PFSK-1 (cell line): ENCODE measurements at regions not wholly inside any gene's neighbourhood (a gene's known extent, or its start where the extent isn't known, plus 50 kb on each side); places are given as distances from the start of the nearest gene placed in this dataset.

Source experiments
- FOXP2 ChIP-seq: optimal IDR thresholded peaks from 2 replicates; pipeline ENCODE3; 2011; ENCODE audit warnings: borderline replicate concordance, control low read depth, inconsistent platforms; ENCODE audit not compliant: insufficient read depth; ENCODE audit errors: extremely low read length, extremely low read depth
- POLR2AphosphoS5 ChIP-seq: IDR thresholded peaks from 2 replicates; pipeline ENCODE4 v1.6.1; 2012; ENCODE audit warnings: low read depth, mild to moderate bottlenecking, control low read depth, low read length, moderate library complexity
- SIN3A ChIP-seq: IDR thresholded peaks from 2 replicates; pipeline ENCODE4 v1.6.1; 2012; ENCODE audit warnings: mild to moderate bottlenecking, low read length, moderate library complexity, borderline replicate concordance; ENCODE audit not compliant: insufficient read depth
- TAF1 ChIP-seq: IDR thresholded peaks from 2 replicates; pipeline ENCODE4 v1.6.1; 2012; ENCODE audit warnings: low read length, control low read depth, borderline replicate concordance; ENCODE audit not compliant: insufficient read depth
- TF ChIP-seq, protein P1 (sequence below), 2 experiments: IDR thresholded peaks; 2 replicates each; pipeline versions ENCODE4 v1.6.1 to v1.8.0; 2011 to 2012; ENCODE audit warnings: low read depth in 2 of 2, low read length in 2 of 2, control low read depth in 1 of 2, inconsistent platforms in 1 of 2, mild to moderate bottlenecking in 1 of 2, moderate library complexity in 1 of 2; ENCODE audit not compliant: insufficient read depth in 1 of 2

DNA sequence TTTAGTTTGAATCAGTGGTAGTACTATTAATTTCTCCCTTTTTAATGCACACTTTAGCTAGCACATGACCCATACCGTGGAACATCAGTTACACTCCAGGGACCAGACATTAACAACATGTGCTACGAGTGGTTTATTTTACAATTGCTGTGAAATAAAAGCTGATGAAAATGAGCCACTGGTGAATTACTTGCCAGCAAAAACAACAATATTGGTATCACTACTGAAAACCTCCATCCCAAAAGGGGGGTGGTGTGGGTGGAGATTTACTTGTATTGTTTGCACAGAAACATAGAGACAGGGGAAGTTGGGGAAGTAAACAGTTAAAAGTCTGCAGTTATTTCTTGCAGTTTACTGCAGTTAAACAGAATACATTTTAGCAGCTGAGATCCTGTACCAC lies 369.6 kb upstream of the GRAMD2B start:
- TF ChIP-seq POLR2AphosphoS5: no peak
- TF ChIP-seq SIN3A: no peak
- no peak for TF ChIP-seq FOXP2
- no peak for TF ChIP-seq TAF1
- TF ChIP-seq, protein P1, sequence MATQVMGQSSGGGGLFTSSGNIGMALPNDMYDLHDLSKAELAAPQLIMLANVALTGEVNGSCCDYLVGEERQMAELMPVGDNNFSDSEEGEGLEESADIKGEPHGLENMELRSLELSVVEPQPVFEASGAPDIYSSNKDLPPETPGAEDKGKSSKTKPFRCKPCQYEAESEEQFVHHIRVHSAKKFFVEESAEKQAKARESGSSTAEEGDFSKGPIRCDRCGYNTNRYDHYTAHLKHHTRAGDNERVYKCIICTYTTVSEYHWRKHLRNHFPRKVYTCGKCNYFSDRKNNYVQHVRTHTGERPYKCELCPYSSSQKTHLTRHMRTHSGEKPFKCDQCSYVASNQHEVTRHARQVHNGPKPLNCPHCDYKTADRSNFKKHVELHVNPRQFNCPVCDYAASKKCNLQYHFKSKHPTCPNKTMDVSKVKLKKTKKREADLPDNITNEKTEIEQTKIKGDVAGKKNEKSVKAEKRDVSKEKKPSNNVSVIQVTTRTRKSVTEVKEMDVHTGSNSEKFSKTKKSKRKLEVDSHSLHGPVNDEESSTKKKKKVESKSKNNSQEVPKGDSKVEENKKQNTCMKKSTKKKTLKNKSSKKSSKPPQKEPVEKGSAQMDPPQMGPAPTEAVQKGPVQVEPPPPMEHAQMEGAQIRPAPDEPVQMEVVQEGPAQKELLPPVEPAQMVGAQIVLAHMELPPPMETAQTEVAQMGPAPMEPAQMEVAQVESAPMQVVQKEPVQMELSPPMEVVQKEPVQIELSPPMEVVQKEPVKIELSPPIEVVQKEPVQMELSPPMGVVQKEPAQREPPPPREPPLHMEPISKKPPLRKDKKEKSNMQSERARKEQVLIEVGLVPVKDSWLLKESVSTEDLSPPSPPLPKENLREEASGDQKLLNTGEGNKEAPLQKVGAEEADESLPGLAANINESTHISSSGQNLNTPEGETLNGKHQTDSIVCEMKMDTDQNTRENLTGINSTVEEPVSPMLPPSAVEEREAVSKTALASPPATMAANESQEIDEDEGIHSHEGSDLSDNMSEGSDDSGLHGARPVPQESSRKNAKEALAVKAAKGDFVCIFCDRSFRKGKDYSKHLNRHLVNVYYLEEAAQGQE (IDR thresholded peaks at IDR 0.05; ENCODE audit: insufficient read depth in 1 of 2, low read depth in 2 of 2, low read length in 2 of 2): no peak

DNA sequence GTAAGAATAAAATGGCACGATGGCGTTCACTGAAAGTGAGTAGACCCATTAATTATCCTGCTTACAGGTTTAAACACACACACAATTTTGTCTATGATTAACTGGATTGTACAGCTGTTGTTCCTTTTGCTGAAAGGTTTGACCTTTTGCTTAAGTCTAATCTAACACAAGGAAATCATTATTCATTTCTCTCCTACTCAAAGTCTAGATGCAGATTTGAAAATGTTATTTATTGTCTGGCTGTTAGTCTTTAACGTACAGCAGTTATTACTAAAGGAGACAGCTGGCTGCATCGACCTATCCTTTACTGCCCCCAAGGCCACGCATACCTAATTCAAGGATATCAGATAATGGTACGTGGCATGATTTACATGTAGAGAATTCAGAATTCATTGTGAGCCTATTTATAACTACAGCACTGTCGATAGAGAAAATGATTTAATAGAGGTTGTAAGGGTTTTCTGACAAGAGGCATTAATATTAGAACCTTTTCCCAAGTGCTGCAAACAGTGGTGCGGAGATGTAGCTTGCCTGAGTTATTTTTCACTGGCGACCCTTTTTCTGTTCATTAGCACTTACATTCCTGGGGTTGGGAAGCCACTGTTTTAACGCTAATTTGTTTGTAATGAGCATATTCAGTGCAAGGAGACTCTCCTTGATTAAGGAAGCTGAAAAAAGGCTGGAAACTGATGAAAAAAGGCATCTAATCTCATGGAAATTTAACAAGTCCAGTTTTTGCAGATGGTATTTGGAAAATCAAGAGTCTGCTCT lies 368.4 kb upstream of the GRAMD2B start:
- TF ChIP-seq SIN3A (no peak), TAF1 (no peak), POLR2AphosphoS5 (no peak)
- TF ChIP-seq, protein P1 (IDR thresholded peaks at IDR 0.05; ENCODE audit: insufficient read depth in 1 of 2, low read depth in 2 of 2, low read length in 2 of 2): no peak

DNA sequence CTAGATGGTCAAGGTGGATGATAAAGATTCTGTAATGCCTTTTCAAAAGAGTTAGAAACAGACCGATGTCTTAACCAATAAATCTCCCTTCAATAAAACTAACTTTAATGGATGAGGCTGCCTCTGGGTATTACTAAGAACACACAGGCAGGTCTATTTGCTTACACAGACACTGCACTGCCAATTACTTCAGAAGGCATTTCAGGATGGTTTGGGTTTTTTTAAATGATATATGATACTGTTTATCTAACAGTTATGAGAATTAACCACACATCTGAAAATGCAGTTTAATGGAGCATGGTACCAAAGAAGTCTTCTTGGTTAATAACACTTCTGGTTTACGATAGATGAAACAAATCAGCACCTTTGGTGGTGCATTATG lies 367.9 kb upstream of the GRAMD2B start:
- TF ChIP-seq POLR2AphosphoS5 (no peak), FOXP2 (no peak), TAF1 (no peak), SIN3A (no peak)
- TF ChIP-seq, protein P1 (IDR thresholded peaks at IDR 0.05; ENCODE audit: insufficient read depth in 1 of 2, low read depth in 2 of 2, low read length in 2 of 2): no peak

DNA sequence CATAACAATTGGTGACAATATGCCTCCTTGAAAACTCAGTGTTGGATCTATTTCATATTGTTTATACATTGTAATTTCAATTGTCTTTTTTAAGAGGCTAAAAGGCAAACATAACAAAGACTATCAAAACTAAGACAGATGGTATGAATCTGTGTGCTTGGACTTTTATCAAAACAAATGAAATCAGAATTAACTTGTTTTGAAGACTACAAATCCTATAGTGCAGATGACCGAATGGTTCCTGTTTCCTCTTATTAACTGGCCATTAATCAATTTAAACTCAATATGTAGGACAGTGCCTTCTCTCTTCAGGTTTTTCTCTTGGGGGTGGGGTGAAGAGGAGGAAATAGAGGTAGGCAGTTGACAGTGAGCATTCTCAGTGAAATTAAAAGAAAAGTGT lies 366.9 kb upstream of the GRAMD2B start:
- TF ChIP-seq TAF1 (no peak), FOXP2 (no peak), SIN3A (no peak), POLR2AphosphoS5 (no peak)
- TF ChIP-seq, protein P1 (IDR thresholded peaks at IDR 0.05; ENCODE audit: insufficient read depth in 1 of 2, low read depth in 2 of 2, low read length in 2 of 2): no peak
